A673 (cell line): ENCODE measurements at regions not wholly inside any gene's neighbourhood (a gene's known extent, or its start where the extent isn't known, plus 50 kb on each side); places are given as distances from the start of the nearest gene placed in this dataset.

ENCODE experiments used
- BruUV-seq: library from RNA; stranded (reverse); fragments of 400-500 nt; replicated peaks from 2 replicates; lab custom pipeline; 2021; lab: Mats Ljungman, UMichigan
- CTCF ChIA-PET: fragments of 300-600 bp; sonication (Branson Sonifier 250); formaldehyde crosslinking; loops from one replicate; lab custom pipeline; 2022; ENCODE audit warnings: antibody characterized with exemption; lab: Charles Lee
- POLR2A ChIA-PET: fragments of 300-600 bp; sonication (Branson Sonifier 250); formaldehyde crosslinking; loops from one replicate; lab custom pipeline; 2022; ENCODE audit warnings: antibody characterized with exemption; ENCODE audit not compliant: low non-redundant PET; lab: Charles Lee
- DNase-seq: peaks from one replicate; pipeline ENCODE4 v3.0.0-alpha.2; 2015; ENCODE audit warnings: low spot score
- H3K27ac ChIP-seq: fragments of 200-600 bp; sonication (generic); 2 replicates; pipeline ENCODE4 v1.5.1; 2016; ENCODE audit warnings: mixed run types, low read depth, mild to moderate bottlenecking, mixed read lengths, antibody characterized with exemption, low read length; ENCODE audit not compliant: poor library complexity, severe bottlenecking
- H3K27me3 ChIP-seq: fragments of 200-600 bp; sonication (generic); replicated peaks from 2 replicates; pipeline ENCODE4 v1.6.1; 2017; ENCODE audit warnings: mixed run types, low read depth, mild to moderate bottlenecking, mixed read lengths, antibody characterized with exemption, low read length; ENCODE audit not compliant: insufficient read depth, poor library complexity
- H3K36me3 ChIP-seq: fragments of 200-600 bp; sonication (generic); 2 replicates; pipeline ENCODE4 v1.6.1; 2016; ENCODE audit warnings: mixed run types, mild to moderate bottlenecking, mixed read lengths, antibody characterized with exemption, low read length; ENCODE audit not compliant: insufficient read depth, poor library complexity, severe bottlenecking
- H3K4me1 ChIP-seq: fragments of 200-600 bp; sonication (generic); 2 replicates; pipeline ENCODE4 v1.6.1; 2017; ENCODE audit warnings: mixed run types, mild to moderate bottlenecking, mixed read lengths, antibody characterized with exemption, low read length; ENCODE audit not compliant: insufficient read depth, poor library complexity, severe bottlenecking
- H3K4me3 ChIP-seq: fragments of 200-600 bp; sonication (generic); 2 replicates; pipeline ENCODE4 v1.5.1; 2016; ENCODE audit warnings: low read depth, mixed run types, mild to moderate bottlenecking, mixed read lengths, low read length; ENCODE audit not compliant: poor library complexity, severe bottlenecking
- H3K9me3 ChIP-seq: fragments of 200-600 bp; sonication (generic); 2 replicates; pipeline ENCODE4 v1.6.1; 2016; ENCODE audit warnings: mixed run types, low read depth, mild to moderate bottlenecking, mixed read lengths, antibody characterized with exemption, low read length; ENCODE audit not compliant: poor library complexity, severe bottlenecking
- CTCF ChIP-seq: fragments of 300-800, 200-600 bp; sonication (generic); conservative IDR thresholded peaks from 2 replicates; pipeline ENCODE4 v1.5.1; 2017; ENCODE audit warnings: low read depth, mild to moderate bottlenecking, antibody characterized with exemption, low read length, moderate library complexity, mixed read lengths
- EZH2 ChIP-seq: fragments of 200-600 bp; sonication (generic); IDR thresholded peaks from 2 replicates; pipeline ENCODE4 v1.6.1; 2017; ENCODE audit warnings: borderline replicate concordance, low read depth, mild to moderate bottlenecking, mixed read lengths, antibody characterized with exemption, low read length; ENCODE audit not compliant: poor library complexity, severe bottlenecking
- intact Hi-C: fragments of 100-400 bp; cut with micrococcal nuclease; formaldehyde crosslinking; loops from one replicate; pipeline ENCODE4 v1.10.0; 2022; ENCODE audit not compliant: unreplicated experiment

DNA sequence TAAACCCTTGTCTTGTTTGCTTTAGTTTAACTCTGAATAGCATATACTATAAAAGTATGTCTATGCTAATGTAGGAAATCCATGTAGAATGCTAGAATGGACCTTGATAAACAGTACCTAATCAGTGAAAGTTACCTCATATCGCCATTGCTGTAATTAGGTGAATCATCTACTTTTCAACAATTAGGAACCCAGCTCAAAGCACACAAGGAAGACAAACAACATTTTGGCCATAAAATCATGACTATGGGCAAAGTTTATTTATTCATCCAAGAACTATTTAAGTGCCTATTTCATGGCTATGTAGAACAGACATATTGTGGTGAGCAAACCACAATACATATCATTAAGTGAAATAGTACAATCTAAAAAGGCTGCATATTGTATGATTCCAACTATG lies 1043.2 kb downstream of the BRINP3 start:
- POLR2A ChIA-PET = no interaction called here
- intact Hi-C loops = loop anchor here (5.0 kb wide), 1 partner anchor 223 kb away; no protein-coding TSS in a partner anchor
- CTCF ChIA-PET = no interaction called here
- H3K27ac ChIP-seq = no peak overlapping the region
- no peaks in the 10 kb centered on the region for H3K27me3 ChIP-seq
- H3K9me3 ChIP-seq = no peaks in the 10 kb centered on the region
- no peak for DNase-seq
- no peaks in the 10 kb centered on the region for H3K36me3 ChIP-seq
- no peak overlapping the region for H3K4me3 ChIP-seq
- no peaks in the 10 kb centered on the region for H3K4me1 ChIP-seq
- no peak for TF ChIP-seq CTCF
- no peak for TF ChIP-seq EZH2
- no TSS peak for BruUV-seq

DNA sequence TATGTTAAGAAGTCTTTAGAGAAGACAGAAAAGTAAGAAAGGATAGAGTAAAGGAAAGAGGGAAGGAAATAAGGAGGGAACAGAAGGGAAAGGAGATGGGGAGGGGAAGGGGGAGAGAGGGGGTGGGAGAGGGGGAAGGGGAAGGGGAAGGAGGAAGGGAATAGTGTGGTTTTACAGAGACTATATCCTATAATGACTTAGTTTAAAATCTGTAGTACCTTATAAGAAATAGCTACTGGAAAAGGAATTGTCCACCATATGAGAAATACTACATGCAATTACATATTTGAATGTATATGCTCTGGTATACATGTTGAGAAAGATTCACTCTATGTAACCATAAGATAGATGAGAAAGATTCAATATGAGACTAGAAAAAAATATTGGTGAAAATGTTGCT lies 1042.3 kb downstream of the BRINP3 start:
- intact Hi-C loops = no loop called here
- no peaks in the 10 kb centered on the region for H3K4me1 ChIP-seq
- ChIA-PET CTCF (no interaction called here), POLR2A (no interaction called here)
- no peaks in the 10 kb centered on the region for H3K27me3 ChIP-seq
- no peak for DNase-seq
- H3K36me3 ChIP-seq = no peaks in the 10 kb centered on the region
- BruUV-seq = no TSS peak
- no peak overlapping the region for H3K4me3 ChIP-seq
- no peaks in the 10 kb centered on the region for H3K9me3 ChIP-seq
- TF ChIP-seq EZH2 (no peak), CTCF (no peak)
- H3K27ac ChIP-seq = no peak overlapping the region

DNA sequence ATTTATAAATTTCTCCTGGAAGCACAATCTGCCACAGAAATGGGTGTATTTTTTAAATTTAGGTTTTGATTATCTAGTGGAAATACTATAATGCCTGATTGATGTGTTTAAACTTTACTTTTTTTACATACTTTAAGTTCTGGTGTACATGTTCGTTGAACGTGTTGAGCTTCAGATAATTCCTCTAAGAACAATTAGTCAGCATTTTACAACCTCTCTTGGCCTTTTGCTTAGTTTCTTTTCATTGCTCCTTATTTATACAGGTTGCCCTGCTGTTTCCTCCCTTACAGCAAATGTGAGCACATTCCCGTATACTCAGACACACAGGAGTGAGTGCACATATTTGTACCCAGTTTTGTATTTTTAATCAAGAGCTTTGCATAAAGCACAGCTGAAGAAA lies 1038.9 kb downstream of the BRINP3 start:
- Histone ChIP-seq H3K9me3 (no peaks in the 10 kb centered on the region), H3K27me3 (no peaks in the 10 kb centered on the region), H3K27ac (no peak overlapping the region), H3K4me1 (no peaks in the 10 kb centered on the region), H3K4me3 (no peak overlapping the region), H3K36me3 (no peaks in the 10 kb centered on the region)
- TF ChIP-seq CTCF (no peak), EZH2 (no peak)
- CTCF ChIA-PET = no interaction called here
- intact Hi-C loops = no loop called here
- POLR2A ChIA-PET = no interaction called here
- BruUV-seq = no TSS peak
- DNase-seq = no peak
